IMR-90 (cell line): ENCODE measurements at regions not wholly inside any gene's neighbourhood (a gene's known extent, or its start where the extent isn't known, plus 50 kb on each side); places are given as distances from the start of the nearest gene placed in this dataset.

Experiments used
- ATAC-seq: fragments of 200-7000 bp; cut with Tn5 transposase; 2 replicates; pipeline ENCODE4 v1.9.1; 2020; ENCODE audit warnings: low read depth, mild to moderate bottlenecking, moderate library complexity
- BruUV-seq: library from RNA; stranded (reverse); fragments of 400-500 nt; replicated peaks from 2 replicates; lab custom pipeline; 2021; lab: Mats Ljungman, UMichigan
- CTCF ChIA-PET: fragments of 300-600 bp; formaldehyde crosslinking; extraction: SDS; loops from one replicate; lab custom pipeline; 2021; ENCODE audit warnings: antibody characterized with exemption; lab: Yijun Ruan, JAX
- POLR2A ChIA-PET: fragments of 300-600 bp; sonication (Branson Sonifier 250); formaldehyde crosslinking; loops from one replicate; lab custom pipeline; 2022; ENCODE audit warnings: antibody characterized with exemption; ENCODE audit not compliant: unreplicated experiment; lab: Charles Lee
- DNase-seq: peaks from one replicate; pipeline ENCODE4 v3.0.0; 2013
- H2AFZ ChIP-seq: replicated peaks from 2 replicates; pipeline ENCODE3; 2013; ENCODE audit warnings: low read length, mild to moderate bottlenecking; ENCODE audit not compliant: poor library complexity
- H2AK5ac ChIP-seq: 2 replicates; pipeline ENCODE4 v1.6.1; 2013; ENCODE audit warnings: low read depth, low read length, inconsistent platforms
- H2AK9ac ChIP-seq: replicated peaks from 2 replicates; pipeline ENCODE3; 2013; ENCODE audit warnings: mild to moderate bottlenecking, low read depth, low read length, moderate library complexity; ENCODE audit not compliant: poor library complexity
- H2BK120ac ChIP-seq: 2 replicates; pipeline ENCODE4 v1.6.1; 2013; ENCODE audit warnings: low read depth, low read length, inconsistent platforms
- H2BK15ac ChIP-seq: 3 replicates; pipeline ENCODE4 v1.6.1; 2013; ENCODE audit warnings: low read depth, low read length, inconsistent platforms
- H2BK20ac ChIP-seq: 2 replicates; pipeline ENCODE4 v1.6.1; 2013; ENCODE audit warnings: low read depth, mild to moderate bottlenecking, inconsistent platforms, low read length, moderate library complexity
- H2BK5ac ChIP-seq: 2 replicates; pipeline ENCODE4 v1.6.1; 2013; ENCODE audit warnings: mild to moderate bottlenecking, low read depth, low read length, inconsistent platforms; ENCODE audit not compliant: poor library complexity, severe bottlenecking
- H3K14ac ChIP-seq: replicated peaks from 2 replicates; pipeline ENCODE4 v1.6.1; 2013; ENCODE audit warnings: low read depth, low read length, inconsistent platforms
- H3K18ac ChIP-seq: 2 replicates; pipeline ENCODE4 v1.6.1; 2013; ENCODE audit warnings: low read depth, low read length, control low read depth
- H3K23ac ChIP-seq: 2 replicates; pipeline ENCODE4 v1.6.1; 2013; ENCODE audit warnings: low read depth, low read length, inconsistent platforms
- H3K27ac ChIP-seq: 2 replicates; pipeline ENCODE4 v1.5.1; 2013; ENCODE audit warnings: mild to moderate bottlenecking, control low read depth, low read length; ENCODE audit not compliant: insufficient read depth
- H3K27me3 ChIP-seq: 2 replicates; pipeline ENCODE4 v1.6.1; 2013; ENCODE audit warnings: low read length; ENCODE audit not compliant: control insufficient read depth, insufficient read depth
- H3K36me3 ChIP-seq: 2 replicates; pipeline ENCODE4 v1.6.1; 2013; ENCODE audit warnings: low read length, mixed read lengths; ENCODE audit not compliant: control insufficient read depth, insufficient read depth
- H3K4ac ChIP-seq: 2 replicates; pipeline ENCODE4 v1.6.1; 2013; ENCODE audit warnings: low read depth, low read length, inconsistent platforms
- H3K4me1 ChIP-seq: 2 replicates; pipeline ENCODE4 v1.6.1; 2013; ENCODE audit warnings: low read length, mixed read lengths; ENCODE audit not compliant: control insufficient read depth, insufficient read depth
- H3K4me2 ChIP-seq: 2 replicates; pipeline ENCODE4 v1.6.1; 2013; ENCODE audit warnings: low read depth, mild to moderate bottlenecking, control low read depth, low read length, moderate library complexity
- H3K4me3 ChIP-seq: 2 replicates; pipeline ENCODE4 v1.5.1; 2013; ENCODE audit warnings: low read depth, mild to moderate bottlenecking, control low read depth, low read length, moderate library complexity; ENCODE audit not compliant: insufficient read depth
- H3K56ac ChIP-seq: 2 replicates; pipeline ENCODE4 v1.6.1; 2013; ENCODE audit warnings: low read length, inconsistent platforms; ENCODE audit not compliant: insufficient read depth; ENCODE audit errors: extremely low read depth
- H3K79me1 ChIP-seq, 2 experiments: 2 replicates each; pipeline ENCODE4 v1.6.1; 2013; ENCODE audit warnings: low read length in 2 of 2, inconsistent platforms in 1 of 2, low read depth in 1 of 2
- H3K9ac ChIP-seq: 2 replicates; pipeline ENCODE4 v1.6.1; 2013; ENCODE audit warnings: low read depth, low read length, control low read depth
- H3K9me1 ChIP-seq: 2 replicates; pipeline ENCODE4 v1.6.1; 2013; ENCODE audit warnings: low read length, inconsistent platforms; ENCODE audit not compliant: insufficient read depth
- H3K9me3 ChIP-seq: 2 replicates; pipeline ENCODE4 v1.6.1; 2013; ENCODE audit warnings: low read length; ENCODE audit not compliant: control insufficient read depth, insufficient read depth
- H4K20me1 ChIP-seq: 2 replicates; pipeline ENCODE4 v1.6.1; 2013; ENCODE audit warnings: low read length, inconsistent platforms; ENCODE audit not compliant: insufficient read depth
- H4K5ac ChIP-seq: 2 replicates; pipeline ENCODE4 v1.6.1; 2013; ENCODE audit warnings: mild to moderate bottlenecking, low read depth, low read length, control low read depth
- H4K8ac ChIP-seq, 2 experiments: 2 replicates each; pipeline ENCODE4 v1.6.1; 2013; ENCODE audit warnings: low read depth in 2 of 2, low read length in 2 of 2, control low read depth in 1 of 2, inconsistent platforms in 1 of 2
- H4K91ac ChIP-seq: 2 replicates; pipeline ENCODE4 v1.6.1; 2013; ENCODE audit warnings: low read depth, low read length, inconsistent platforms; ENCODE audit not compliant: insufficient read depth
- CHD1 ChIP-seq: IDR thresholded peaks from 2 replicates; pipeline ENCODE4 v1.6.1; 2012; ENCODE audit warnings: low read depth, low read length, improper control_type of control experiment
- WGBS, 2 experiments: methylation state at CpG; one replicate each; pipeline versions ENCODE4 v1.1.5 to v1.1.7; 2013; ENCODE audit warnings: missing lambda C conversion rate in 2 of 2; ENCODE audit not compliant: insufficient read length in 1 of 2; ENCODE audit errors: extremely low coverage in 2 of 2; 5-methylcytosine and 5-hydroxymethylcytosine counted together
- dilution Hi-C: fragments of 300-500 bp; cut with HindIII; formaldehyde crosslinking; loops from one replicate; pipeline ENCODE4 v1.14.3; 2018; ENCODE audit warnings: low sequenced_read_pairs; ENCODE audit not compliant: unreplicated experiment
- in situ Hi-C: fragments of 300-500 bp; cut with MboI; formaldehyde crosslinking; loops from 3 replicates; pipeline ENCODE4 v1.14.3; 2019; ENCODE audit warnings: low sequenced_read_pairs, inconsistent platforms, mixed read lengths
- intact Hi-C: fragments of 100-400 bp; cut with micrococcal nuclease; formaldehyde crosslinking; loops from 2 replicates; pipeline ENCODE4 v1.10.0; 2022

GRCh38 chr17:77497578-77497934 is 356.8 kb downstream of the SEC14L1 start:
- Histone ChIP-seq H3K4me3 (no peak overlapping the region), H3K4me1 (peaks cover 3% of the 10 kb centered on the region; the same call in 1 of the 2 replicates), H3K9me3 (no peaks in the 10 kb centered on the region), H2AK5ac (no peak overlapping the region), H3K14ac (no peak overlapping the region), H4K8ac (no peak overlapping the region), H2BK120ac (no peak overlapping the region), H3K23ac (no peak overlapping the region), H2BK15ac (no peak overlapping the region), H3K4me2 (no peak overlapping the region), H2BK20ac (no peak overlapping the region), H3K18ac (no peak overlapping the region), H3K9me1 (0 out of 2 replicates have a peak, but pooled peaks cover 3% of the 10 kb centered on the region), H4K20me1 (peaks cover 35% of the 10 kb centered on the region), H3K9ac (no peak overlapping the region), H3K79me1 (peaks cover 0 to 39% of the 10 kb centered on the region in 2 experiments; a peak in 2 of 4 replicates), H2BK5ac (no peak overlapping the region), H3K56ac (no peak overlapping the region), H4K91ac (no peak overlapping the region), H3K27ac (no peak overlapping the region), H3K4ac (no peak overlapping the region), H2AK9ac (no peak overlapping the region), H3K36me3 (peaks cover 76% of the 10 kb centered on the region), H2AFZ (no peak overlapping the region), H3K27me3 (no peaks in the 10 kb centered on the region), H4K5ac (no peak overlapping the region)
- in situ Hi-C loops = loop anchor here (5.0 kb wide), 1 partner anchor 170 kb away; no protein-coding TSS in a partner anchor
- POLR2A ChIA-PET = no interaction called here
- dilution Hi-C loops = no loop called here
- ATAC-seq (no peak), DNase-seq (no peak)
- 90% methylated on average over 2 of the region's 8 CpGs; no CpG with 5 or more reads in 1 of the 2 experiments for WGBS, 2 experiments
- no peak for TF ChIP-seq CHD1
- CTCF ChIA-PET = no interaction called here
- intact Hi-C loops = no loop called here
- no TSS peak for BruUV-seq
